B cell (primary cell): ENCODE measurements at regions not wholly inside any gene's neighbourhood (a gene's known extent, or its start where the extent isn't known, plus 50 kb on each side); places are given as distances from the start of the nearest gene placed in this dataset.
"Not testable (repeated sequence)": the region's sequence is repeated elsewhere in the genome, so short reads cannot be mapped to it uniquely, and the experiment has no call there.

Experiments used
- EZH2 ChIP-seq: IDR thresholded peaks from 2 replicates; pipeline ENCODE4 v1.6.1; 2012; ENCODE audit warnings: borderline replicate concordance, low read depth, mild to moderate bottlenecking, moderate library complexity, low read length; ENCODE audit not compliant: insufficient read depth, poor library complexity, severe bottlenecking
- TF ChIP-seq, protein P1 (sequence below): fragments of 200-600 bp; IDR thresholded peaks from one replicate; pipeline ENCODE4 v1.8.0; 2022; ENCODE audit warnings: antibody characterized with exemption, mild to moderate bottlenecking

DNA sequence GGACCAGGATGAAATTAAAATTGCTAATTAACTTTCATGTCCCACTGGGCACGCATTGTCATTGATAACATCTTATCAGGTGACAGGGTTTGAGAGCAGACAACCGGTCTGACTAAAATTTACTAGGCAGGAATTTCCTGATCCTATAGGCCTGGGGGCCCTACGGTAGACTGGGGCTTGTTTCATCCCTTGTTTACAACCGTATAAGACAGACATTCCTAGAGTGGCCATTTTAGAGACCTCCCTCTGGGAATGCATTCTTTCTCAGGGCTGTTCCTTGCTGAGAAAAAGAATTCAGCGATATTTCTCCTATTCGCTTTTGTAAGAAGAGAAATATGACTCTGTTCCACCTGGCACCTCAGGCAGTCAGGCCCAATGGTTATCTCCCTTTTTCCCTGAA, 1737.8 kb upstream of the ACO1 start:
- TF ChIP-seq, protein P1, sequence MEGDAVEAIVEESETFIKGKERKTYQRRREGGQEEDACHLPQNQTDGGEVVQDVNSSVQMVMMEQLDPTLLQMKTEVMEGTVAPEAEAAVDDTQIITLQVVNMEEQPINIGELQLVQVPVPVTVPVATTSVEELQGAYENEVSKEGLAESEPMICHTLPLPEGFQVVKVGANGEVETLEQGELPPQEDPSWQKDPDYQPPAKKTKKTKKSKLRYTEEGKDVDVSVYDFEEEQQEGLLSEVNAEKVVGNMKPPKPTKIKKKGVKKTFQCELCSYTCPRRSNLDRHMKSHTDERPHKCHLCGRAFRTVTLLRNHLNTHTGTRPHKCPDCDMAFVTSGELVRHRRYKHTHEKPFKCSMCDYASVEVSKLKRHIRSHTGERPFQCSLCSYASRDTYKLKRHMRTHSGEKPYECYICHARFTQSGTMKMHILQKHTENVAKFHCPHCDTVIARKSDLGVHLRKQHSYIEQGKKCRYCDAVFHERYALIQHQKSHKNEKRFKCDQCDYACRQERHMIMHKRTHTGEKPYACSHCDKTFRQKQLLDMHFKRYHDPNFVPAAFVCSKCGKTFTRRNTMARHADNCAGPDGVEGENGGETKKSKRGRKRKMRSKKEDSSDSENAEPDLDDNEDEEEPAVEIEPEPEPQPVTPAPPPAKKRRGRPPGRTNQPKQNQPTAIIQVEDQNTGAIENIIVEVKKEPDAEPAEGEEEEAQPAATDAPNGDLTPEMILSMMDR: not testable (repeated sequence)
- not testable (repeated sequence) for TF ChIP-seq EZH2
